ENCODE measurements at regions not wholly inside any gene's neighbourhood (a gene's known extent, or its start where the extent isn't known, plus 50 kb on each side); places are given as distances from the start of the nearest gene placed in this dataset.

DNA sequence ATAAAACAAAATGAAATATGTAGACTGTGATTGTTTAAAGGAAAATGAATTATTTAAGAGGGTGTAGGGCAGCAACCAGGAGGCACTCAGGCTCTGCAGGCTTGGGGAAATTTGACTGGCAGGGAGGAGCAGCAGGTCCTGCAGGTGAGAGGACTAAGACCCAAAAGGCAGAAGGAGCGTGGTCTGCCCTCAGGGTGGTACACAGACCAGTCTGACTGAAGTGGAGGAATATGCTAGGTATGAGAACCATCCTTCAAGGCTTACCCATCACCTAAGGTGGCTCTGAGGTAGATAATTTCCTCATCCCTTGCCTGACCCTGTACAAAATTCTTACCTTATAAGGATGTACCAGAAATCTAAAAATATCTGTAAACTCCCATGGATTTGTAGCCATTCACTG is 261.3 kb upstream of the RASGEF1B start:
- no peaks in the 10 kb centered on the region for H3K27me3 ChIP-seq (ENCODE audit: control insufficient read depth, extremely low read depth, insufficient read depth, low read length)

GRCh38 chr4:81724925-81725329 is 253.2 kb upstream of the RASGEF1B start:
- Histone ChIP-seq H2AFZ (ENCODE audit: control insufficient read depth, low read length) (no peak overlapping the region), H3K79me2 (ENCODE audit: control insufficient read depth, insufficient read depth, low read length) (no peaks in the 10 kb centered on the region), H4K20me1 (ENCODE audit: control insufficient read depth, extremely low read depth, insufficient read depth, low read length) (no peaks in the 10 kb centered on the region), H3K9me1 (ENCODE audit: control insufficient read depth, extremely low read depth, insufficient read depth, low read length) (no peaks in the 10 kb centered on the region), H3K27me3 (ENCODE audit: control insufficient read depth, extremely low read depth, insufficient read depth, low read length) (peaks cover 6% of the 10 kb centered on the region), H3K27ac (ENCODE audit: control insufficient read depth, insufficient read depth, low read length) (no peak overlapping the region), H3K9me3 (ENCODE audit: control insufficient read depth, low read depth, low read length) (no peaks in the 10 kb centered on the region), H3K4me2 (ENCODE audit: control insufficient read depth, extremely low read depth, insufficient read depth, low read depth, low read length) (no peak overlapping the region), H3K9ac (ENCODE audit: control insufficient read depth, extremely low read depth, insufficient read depth, low read length) (no peak overlapping the region), H3K4me1 (ENCODE audit: control insufficient read depth, extremely low read depth, insufficient read depth, low read length) (peaks cover 5% of the 10 kb centered on the region), H3K4me3 (ENCODE audit: control insufficient read depth in 2 of 3, extremely low read depth in 1 of 3, insufficient read depth in 2 of 3, low read depth in 1 of 3, low read length in 3 of 3) (no peak overlapping the region), H3K36me3 (ENCODE audit: control insufficient read depth in 2 of 2, extremely low read depth in 1 of 2, insufficient read depth in 2 of 2, low read length in 2 of 2) (no peaks in the 10 kb centered on the region)
- dilution Hi-C loops (cut with MboI; ENCODE audit: extremely low pct_ligation_motif_present, low sequenced_read_pairs) = no loop called here
- DNase-seq (ENCODE audit: low read depth, low spot score) = no peak
- TF ChIP-seq CTCF (optimal IDR thresholded peaks at IDR 0.05 in 1 of 3, IDR thresholded peaks at IDR 0.05 in 1 of 3, conservative IDR thresholded peaks at IDR 0.05 in 1 of 3; ENCODE audit: extremely low read depth in 1 of 3, insufficient read depth in 2 of 3, low read length in 3 of 3) (no peak), EZH2 (IDR thresholded peaks at IDR 0.05; ENCODE audit: low read length) (no peak)
- FAIRE-seq = no peak

More for the DNA sequence above, 261.3 kb upstream of the RASGEF1B start:
- Histone ChIP-seq H4K20me1 (ENCODE audit: control insufficient read depth, extremely low read depth, insufficient read depth, low read length) (no peaks in the 10 kb centered on the region), H3K9ac (ENCODE audit: control insufficient read depth, extremely low read depth, insufficient read depth, low read length) (no peak overlapping the region), H3K36me3 (ENCODE audit: control insufficient read depth in 2 of 2, extremely low read depth in 1 of 2, insufficient read depth in 2 of 2, low read length in 2 of 2) (no peaks in the 10 kb centered on the region), H3K4me1 (ENCODE audit: control insufficient read depth, extremely low read depth, insufficient read depth, low read length) (no peaks in the 10 kb centered on the region), H3K9me3 (ENCODE audit: control insufficient read depth, low read depth, low read length) (no peaks in the 10 kb centered on the region), H3K27ac (ENCODE audit: control insufficient read depth, insufficient read depth, low read length) (no peak overlapping the region), H3K79me2 (ENCODE audit: control insufficient read depth, insufficient read depth, low read length) (no peaks in the 10 kb centered on the region), H3K9me1 (ENCODE audit: control insufficient read depth, extremely low read depth, insufficient read depth, low read length) (no peaks in the 10 kb centered on the region), H3K4me3 (ENCODE audit: control insufficient read depth in 2 of 3, extremely low read depth in 1 of 3, insufficient read depth in 2 of 3, low read depth in 1 of 3, low read length in 3 of 3) (no peak overlapping the region), H3K4me2 (ENCODE audit: control insufficient read depth, extremely low read depth, insufficient read depth, low read depth, low read length) (no peak overlapping the region), H2AFZ (ENCODE audit: control insufficient read depth, low read length) (no peak overlapping the region)
- dilution Hi-C loops (cut with MboI; ENCODE audit: extremely low pct_ligation_motif_present, low sequenced_read_pairs) = no loop called here
- DNase-seq (ENCODE audit: low read depth, low spot score) (no peak), FAIRE-seq (no peak)
- TF ChIP-seq EZH2 (IDR thresholded peaks at IDR 0.05; ENCODE audit: low read length) = no peak
- TF ChIP-seq CTCF (optimal IDR thresholded peaks at IDR 0.05 in 1 of 3, IDR thresholded peaks at IDR 0.05 in 1 of 3, conservative IDR thresholded peaks at IDR 0.05 in 1 of 3; ENCODE audit: extremely low read depth in 1 of 3, insufficient read depth in 2 of 3, low read length in 3 of 3) = no peak

Measured in keratinocyte (primary cell).